HL-60 (cell line): ENCODE measurements at regions not wholly inside any gene's neighbourhood (a gene's known extent, or its start where the extent isn't known, plus 50 kb on each side); places are given as distances from the start of the nearest gene placed in this dataset.

Experiments
- CTCF ChIP-seq: IDR thresholded peaks from one replicate; pipeline ENCODE4 v1.5.1; 2011; ENCODE audit warnings: low read length, control low read depth, inconsistent platforms; ENCODE audit not compliant: insufficient read depth
- REST ChIP-seq: IDR thresholded peaks from 2 replicates; pipeline ENCODE4 v1.6.1; 2012; ENCODE audit warnings: low read depth; ENCODE audit not compliant: insufficient replicate concordance

- TF ChIP-seq CTCF: no peak
- TF ChIP-seq REST: no peak
Measured at GRCh38 chr5:72010430-72010829, 96.8 kb upstream of the MAP1B start.
